Muscle layer of colon (tissue), 2 donors: ENCODE measurements at regions not wholly inside any gene's neighbourhood (a gene's known extent, or its start where the extent isn't known, plus 50 kb on each side); places are given as distances from the start of the nearest gene placed in this dataset.

ENCODE experiments used
- H3K27ac ChIP-seq: one replicate; pipeline ENCODE4 v1.7.0; 2013; ENCODE audit warnings: low read depth, mild to moderate bottlenecking, low read length, moderate library complexity
- H3K27me3 ChIP-seq, 2 donors: one replicate each; pipeline ENCODE4 v1.7.0; 2013; ENCODE audit warnings: low read length in 2 of 2, mild to moderate bottlenecking in 2 of 2; ENCODE audit not compliant: insufficient read depth in 2 of 2, control insufficient read depth in 1 of 2
- H3K36me3 ChIP-seq: one replicate; pipeline ENCODE4 v1.7.0; 2013; ENCODE audit warnings: mild to moderate bottlenecking, low read length; ENCODE audit not compliant: insufficient read depth
- H3K4me1 ChIP-seq: one replicate; pipeline ENCODE4 v1.7.0; 2013; ENCODE audit warnings: mild to moderate bottlenecking, low read length; ENCODE audit not compliant: insufficient read depth
- H3K4me3 ChIP-seq, 2 donors: one replicate each; pipeline ENCODE4 v1.7.0; 2013; ENCODE audit warnings: low read length in 2 of 2, low read depth in 1 of 2, mild to moderate bottlenecking in 1 of 2, moderate library complexity in 1 of 2
- H3K9ac ChIP-seq: one replicate; pipeline ENCODE4 v1.7.0; 2013; ENCODE audit warnings: low read length
- H3K9me3 ChIP-seq: one replicate; pipeline ENCODE4 v1.7.0; 2013; ENCODE audit warnings: mild to moderate bottlenecking, low read length
- donor health status: abdominal sarcoma.
- donor health status: Adenocarcinoma of cecum.

DNA sequence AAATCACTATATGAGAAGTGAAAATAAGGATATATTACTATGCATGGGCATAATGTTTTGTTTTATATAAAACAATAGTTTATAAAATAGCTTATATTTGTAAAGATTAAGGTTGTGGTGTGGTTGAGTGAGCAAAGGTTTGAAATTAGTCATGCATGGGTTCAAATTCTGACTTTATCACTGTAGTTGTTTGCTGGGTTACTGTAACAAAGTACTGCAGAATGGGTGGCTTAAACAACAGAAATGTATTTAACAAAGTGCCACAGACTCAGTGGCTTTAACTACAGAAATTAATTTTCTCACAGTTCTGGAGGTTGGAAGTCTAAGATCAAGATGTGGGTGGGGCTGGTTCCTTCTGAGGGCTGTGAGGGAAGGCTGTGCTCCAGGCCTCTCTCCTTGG, 184.8 kb upstream of the THRB start:
- no peaks in the 10 kb centered on the region for H3K36me3 ChIP-seq

DNA sequence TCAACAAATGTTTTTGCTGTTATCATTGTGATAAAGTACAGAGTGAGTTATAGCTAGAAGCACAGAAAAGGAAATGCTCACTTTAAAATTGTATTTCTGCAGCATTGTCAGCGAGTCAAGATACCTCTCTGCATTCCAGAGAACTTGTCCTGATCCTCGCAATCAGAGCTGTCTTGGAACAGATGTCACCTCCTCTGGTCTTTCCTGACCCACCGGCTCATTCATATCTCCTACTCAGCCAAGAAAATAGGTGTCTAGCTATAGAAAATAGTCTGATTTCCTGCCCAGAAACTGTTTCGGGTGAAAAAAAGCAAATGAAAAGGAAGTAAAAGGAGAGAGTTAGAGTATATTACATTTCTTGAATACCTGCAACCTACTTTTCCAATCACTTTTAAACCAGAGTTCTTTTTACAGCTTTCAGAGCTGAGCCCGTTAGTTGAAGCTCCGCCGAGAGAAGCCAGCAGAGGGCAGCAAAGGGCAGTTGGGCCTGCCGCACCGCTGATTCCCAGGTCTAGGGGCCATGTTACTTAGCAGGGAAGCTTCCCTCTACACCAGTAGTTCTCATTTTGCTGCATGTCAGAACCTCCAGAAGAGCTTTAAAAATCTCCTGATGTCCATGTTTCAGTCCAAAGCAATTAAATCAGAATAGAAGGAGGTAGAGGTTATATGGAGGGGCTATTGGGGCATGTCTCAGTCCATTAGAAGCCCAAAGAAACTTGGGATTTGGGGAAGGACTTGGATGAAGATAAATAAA, 185.7 kb upstream of the THRB start:
- H3K4me1 ChIP-seq = peaks cover 13% of the 10 kb centered on the region
- H3K27me3 ChIP-seq = no peaks in the 10 kb centered on the region
- no peaks in the 10 kb centered on the region for H3K9me3 ChIP-seq
- H3K36me3 ChIP-seq = no peaks in the 10 kb centered on the region
- H3K4me3 ChIP-seq = no peak overlapping the region
- no peak overlapping the region for H3K9ac ChIP-seq
- no peak overlapping the region for H3K27ac ChIP-seq

More for the DNA sequence above, 184.8 kb upstream of the THRB start:
- Histone ChIP-seq H3K9me3 (no peaks in the 10 kb centered on the region), H3K4me3 (no peak overlapping the region), H3K9ac (no peak overlapping the region), H3K27me3 (no peaks in the 10 kb centered on the region), H3K4me1 (peaks cover 13% of the 10 kb centered on the region), H3K27ac (no peak overlapping the region)

- Histone ChIP-seq H3K9me3 (no peaks in the 10 kb centered on the region), H3K27ac (no peak overlapping the region), H3K4me1 (peaks cover 13% of the 10 kb centered on the region), H3K9ac (no peak overlapping the region), H3K36me3 (no peaks in the 10 kb centered on the region), H3K4me3 (no peak overlapping the region), H3K27me3 (no peaks in the 10 kb centered on the region)
Measured at GRCh38 chr3:24682141-24682547, 187.5 kb upstream of the THRB start.

GRCh38 chr3:24683090-24683489, 188.4 kb upstream of the THRB start:
- Histone ChIP-seq H3K27me3 (no peaks in the 10 kb centered on the region), H3K27ac (no peak overlapping the region), H3K4me1 (peaks cover 8% of the 10 kb centered on the region), H3K9me3 (no peaks in the 10 kb centered on the region), H3K36me3 (no peaks in the 10 kb centered on the region), H3K4me3 (no peak overlapping the region), H3K9ac (no peak overlapping the region)

GRCh38 chr3:24683633-24684384, 189.2 kb upstream of the THRB start:
- H3K36me3 ChIP-seq = no peaks in the 10 kb centered on the region
- no peak overlapping the region for H3K27ac ChIP-seq
- no peaks in the 10 kb centered on the region for H3K27me3 ChIP-seq
- no peak overlapping the region for H3K4me3 ChIP-seq
- H3K4me1 ChIP-seq = peaks cover 7% of the 10 kb centered on the region
- H3K9ac ChIP-seq = no peak overlapping the region
- H3K9me3 ChIP-seq = no peaks in the 10 kb centered on the region

- no peaks in the 10 kb centered on the region for H3K9me3 ChIP-seq
- H3K4me1 ChIP-seq = peaks cover 7% of the 10 kb centered on the region
- H3K27ac ChIP-seq = no peak overlapping the region
- no peaks in the 10 kb centered on the region for H3K36me3 ChIP-seq
- no peak overlapping the region for H3K4me3 ChIP-seq
- no peak overlapping the region for H3K9ac ChIP-seq
- H3K27me3 ChIP-seq = no peaks in the 10 kb centered on the region
Measured at GRCh38 chr3:24684506-24685023, 189.9 kb upstream of the THRB start.

- peaks cover 7% of the 10 kb centered on the region for H3K4me1 ChIP-seq
- no peak overlapping the region for H3K27ac ChIP-seq
- no peaks in the 10 kb centered on the region for H3K27me3 ChIP-seq
- no peaks in the 10 kb centered on the region for H3K36me3 ChIP-seq
- H3K9ac ChIP-seq = no peak overlapping the region
- H3K9me3 ChIP-seq = no peaks in the 10 kb centered on the region
- H3K4me3 ChIP-seq = no peak overlapping the region
Measured at GRCh38 chr3:24686808-24687207, 192.2 kb upstream of the THRB start.

- Histone ChIP-seq H3K4me1 (peaks cover 7% of the 10 kb centered on the region), H3K36me3 (no peaks in the 10 kb centered on the region), H3K9me3 (no peaks in the 10 kb centered on the region), H3K27ac (no peak overlapping the region), H3K27me3 (no peaks in the 10 kb centered on the region), H3K9ac (no peak overlapping the region), H3K4me3 (no peak overlapping the region)
Measured at GRCh38 chr3:24687671-24688070, 193.0 kb upstream of the THRB start.

- H3K27ac ChIP-seq = no peak overlapping the region
- H3K36me3 ChIP-seq = no peaks in the 10 kb centered on the region
- H3K4me1 ChIP-seq = peaks cover under 1% of the 10 kb centered on the region
- H3K9me3 ChIP-seq = no peaks in the 10 kb centered on the region
- H3K4me3 ChIP-seq = no peak overlapping the region
- H3K27me3 ChIP-seq = no peaks in the 10 kb centered on the region
- H3K9ac ChIP-seq = no peak overlapping the region
Measured at GRCh38 chr3:24688446-24689148, 193.9 kb upstream of the THRB start.

DNA sequence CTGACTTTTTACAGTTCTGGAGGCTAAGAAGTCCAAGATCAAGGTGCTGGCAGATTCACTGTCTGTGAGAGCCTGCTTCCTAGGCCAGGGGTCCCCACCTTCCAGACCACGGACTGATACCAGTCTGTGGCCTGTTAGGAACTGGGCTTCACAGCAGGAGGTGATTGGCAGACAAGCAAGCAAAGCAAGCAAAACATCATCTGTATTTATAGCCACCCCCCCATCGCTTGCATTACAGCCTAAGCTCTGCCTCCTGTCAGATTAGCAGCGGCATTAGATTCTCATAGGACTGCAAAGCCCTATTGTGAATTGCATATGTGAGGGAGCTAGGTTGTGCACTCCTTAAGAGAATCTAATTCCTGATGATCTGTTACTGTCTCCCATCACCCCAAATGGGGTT, 194.7 kb upstream of the THRB start:
- H3K4me1 ChIP-seq = no peaks in the 10 kb centered on the region
- H3K9me3 ChIP-seq = no peaks in the 10 kb centered on the region
- H3K4me3 ChIP-seq = no peak overlapping the region
- H3K9ac ChIP-seq = no peak overlapping the region
- no peak overlapping the region for H3K27ac ChIP-seq
- H3K36me3 ChIP-seq = no peaks in the 10 kb centered on the region
- H3K27me3 ChIP-seq = no peaks in the 10 kb centered on the region

DNA sequence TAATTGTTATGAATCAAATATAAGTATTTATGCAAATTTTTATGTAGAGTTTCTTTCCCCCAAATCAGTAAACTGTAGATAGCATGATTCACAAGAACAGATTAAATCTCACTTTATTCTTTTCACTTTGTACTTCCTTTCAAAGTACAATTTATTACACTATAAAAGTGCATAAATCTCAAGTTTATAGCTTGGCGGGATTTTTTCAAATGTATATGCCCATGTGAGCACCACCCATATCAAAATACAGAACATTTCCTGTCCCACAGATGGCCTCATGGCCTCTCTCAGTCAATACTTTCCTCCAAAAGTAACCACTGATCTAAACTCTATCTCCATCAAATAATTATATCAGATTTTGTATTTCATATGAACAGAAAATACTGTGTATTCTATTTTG, 196.1 kb upstream of the THRB start:
- Histone ChIP-seq H3K9me3 (no peaks in the 10 kb centered on the region), H3K4me3 (no peak overlapping the region), H3K9ac (no peak overlapping the region), H3K27ac (no peak overlapping the region), H3K4me1 (no peaks in the 10 kb centered on the region), H3K36me3 (no peaks in the 10 kb centered on the region), H3K27me3 (no peaks in the 10 kb centered on the region)
